ENCODE measurements at regions not wholly inside any gene's neighbourhood (a gene's known extent, or its start where the extent isn't known, plus 50 kb on each side); places are given as distances from the start of the nearest gene placed in this dataset.

GRCh38 chr10:2981361-2981801 lies 86.0 kb upstream of the PFKP start:
- FAIRE-seq (no peak), DNase-seq (ENCODE audit: low spot score) (no peak)

- DNase-seq (ENCODE audit: low spot score) (peak; percentile 99), FAIRE-seq (peak; percentile 99)
These were observed 86.5 kb upstream of the PFKP start for GRCh38 chr10:2980791-2981360.

GRCh38 chr10:2980116-2980515 lies 87.2 kb upstream of the PFKP start:
- DNase-seq (ENCODE audit: low spot score) (peak; percentile 57), FAIRE-seq (peak; percentile 24)

GRCh38 chr10:2979306-2979705 lies 88.0 kb upstream of the PFKP start:
- no peak for FAIRE-seq

GRCh38 chr10:2978574-2979273 lies 88.6 kb upstream of the PFKP start:
- no peak for FAIRE-seq
- no peak for DNase-seq (ENCODE audit: low spot score)

More at GRCh38 chr10:2979306-2979705, 88.0 kb upstream of the PFKP start:
- no peak for DNase-seq (ENCODE audit: low spot score)

GRCh38 chr10:2978111-2978510 lies 89.2 kb upstream of the PFKP start:
- DNase-seq (ENCODE audit: low spot score) (peak; percentile 63), FAIRE-seq (peak; percentile 90)

- FAIRE-seq = no peak
These were observed 92.7 kb upstream of the PFKP start for GRCh38 chr10:2974503-2975207.

GRCh38 chr10:2974083-2974482 lies 93.3 kb upstream of the PFKP start:
- FAIRE-seq (no peak), DNase-seq (ENCODE audit: low spot score) (no peak)

More at GRCh38 chr10:2974503-2975207, 92.7 kb upstream of the PFKP start:
- no peak for DNase-seq (ENCODE audit: low spot score)

- FAIRE-seq = no peak
- DNase-seq (ENCODE audit: low spot score) = no peak
These were observed 94.5 kb upstream of the PFKP start for GRCh38 chr10:2972810-2973209.

- FAIRE-seq = no peak
- DNase-seq (ENCODE audit: low spot score) = no peak
These were observed 95.1 kb upstream of the PFKP start for GRCh38 chr10:2972216-2972615.

- no peak for DNase-seq (ENCODE audit: low spot score)
- peak; percentile 87 for FAIRE-seq
These were observed 97.0 kb upstream of the PFKP start for GRCh38 chr10:2970190-2970823.

GRCh38 chr10:2968401-2969058 lies 98.8 kb upstream of the PFKP start:
- DNase-seq (ENCODE audit: low spot score) (peak; percentile 78), FAIRE-seq (peak; percentile 88)

- no peak for FAIRE-seq
- no peak for DNase-seq (ENCODE audit: low spot score)
These were observed 101.2 kb upstream of the PFKP start for GRCh38 chr10:2966134-2966533.

GRCh38 chr10:2964632-2965296 lies 102.6 kb upstream of the PFKP start:
- no peak for DNase-seq (ENCODE audit: low spot score)

GRCh38 chr10:2963889-2964631 lies 103.3 kb upstream of the PFKP start:
- FAIRE-seq (no peak), DNase-seq (ENCODE audit: low spot score) (no peak)

More at GRCh38 chr10:2964632-2965296, 102.6 kb upstream of the PFKP start:
- FAIRE-seq = no peak

GRCh38 chr10:2962194-2962593 lies 105.2 kb upstream of the PFKP start:
- no peak for FAIRE-seq

GRCh38 chr10:2958659-2959058 lies 108.7 kb upstream of the PFKP start:
- DNase-seq (ENCODE audit: low spot score) (no peak), FAIRE-seq (no peak)

More at GRCh38 chr10:2962194-2962593, 105.2 kb upstream of the PFKP start:
- no peak for DNase-seq (ENCODE audit: low spot score)

GRCh38 chr10:2957785-2958184 lies 109.6 kb upstream of the PFKP start:
- DNase-seq (ENCODE audit: low spot score) (no peak), FAIRE-seq (no peak)

GRCh38 chr10:2955064-2955463 lies 112.3 kb upstream of the PFKP start:
- no peak for FAIRE-seq
- DNase-seq (ENCODE audit: low spot score) = no peak

- FAIRE-seq = no peak
- no peak for DNase-seq (ENCODE audit: low spot score)
These were observed 113.9 kb upstream of the PFKP start for GRCh38 chr10:2953495-2953894.
